HEK293T (cell line): ENCODE measurements at regions not wholly inside any gene's neighbourhood (a gene's known extent, or its start where the extent isn't known, plus 50 kb on each side); places are given as distances from the start of the nearest gene placed in this dataset.

Experiments used
- FOXK2 ChIP-seq: fragments of 450-650 bp; IDR thresholded peaks from 2 replicates; pipeline ENCODE4 v1.6.1; 2016; ENCODE audit warnings: mild to moderate bottlenecking
- LEF1 ChIP-seq: fragments of 450-650 bp; IDR thresholded peaks from 2 replicates; pipeline ENCODE4 v1.6.1; 2017; ENCODE audit warnings: mild to moderate bottlenecking, borderline replicate concordance
- PKNOX1 ChIP-seq: fragments of 450-650 bp; IDR thresholded peaks from 2 replicates; pipeline ENCODE4 v1.6.1; 2016
- SUZ12 ChIP-seq: fragments of 450-650 bp; IDR thresholded peaks from 2 replicates; pipeline ENCODE4 v1.6.1; 2016; ENCODE audit warnings: mild to moderate bottlenecking
- ZNF384 ChIP-seq: fragments of 450-650 bp; IDR thresholded peaks from 2 replicates; pipeline ENCODE4 v1.6.1; 2016

- TF ChIP-seq ZNF384 (no peak), LEF1 (no peak), FOXK2 (no peak), PKNOX1 (no peak), SUZ12 (no peak)
Observed at GRCh38 chr14:44417809-44418208, 89.3 kb downstream of the FSCB start.
